ENCODE measurements at regions not wholly inside any gene's neighbourhood (a gene's known extent, or its start where the extent isn't known, plus 50 kb on each side); places are given as distances from the start of the nearest gene placed in this dataset.

GRCh38 chr7:111653846-111654245 lies 91.6 kb upstream of the IMMP2L start:
- in situ Hi-C loops (cut with MboI; ENCODE audit: low sequenced_read_pairs), result no loop called here

More at GRCh38 chr7:111653846-111654245, 91.6 kb upstream of the IMMP2L start:
- H3K4me2 ChIP-seq (ENCODE audit: low read depth, low read length), result no peak overlapping the region
- H2BK5ac ChIP-seq (ENCODE audit: low read depth, low read length, poor library complexity, severe bottlenecking), result no peak overlapping the region
- H3K4me3 ChIP-seq (ENCODE audit: insufficient read depth, low read depth, low read length), result no peak overlapping the region
- no peak overlapping the region for H3K9ac ChIP-seq (ENCODE audit: low read depth, low read length)
- no peaks in the 10 kb centered on the region for H3K79me1 ChIP-seq (ENCODE audit: low read depth in 1 of 2, low read length in 2 of 2)
- CTCF ChIA-PET, result no interaction called here
- no peak overlapping the region for H3K27ac ChIP-seq (ENCODE audit: insufficient read depth, low read length)
- no peak overlapping the region for H2AK5ac ChIP-seq (ENCODE audit: low read depth, low read length)
- no peak overlapping the region for H2AFZ ChIP-seq (replicated peaks; ENCODE audit: low read length, poor library complexity)
- DNase-seq, result no peak
- H2BK120ac ChIP-seq (ENCODE audit: low read depth, low read length), result no peak overlapping the region
- H3K9me3 ChIP-seq (ENCODE audit: control insufficient read depth, insufficient read depth, low read length), result no peaks in the 10 kb centered on the region
- no peak overlapping the region for H4K5ac ChIP-seq (ENCODE audit: low read depth, low read length)
- no peak overlapping the region for H2BK20ac ChIP-seq (ENCODE audit: low read depth, low read length)
- no CpG with 5 or more reads among the region's 3 CpGs for WGBS, 2 experiments (ENCODE audit: extremely low coverage in 2 of 2, insufficient read length in 1 of 2)
- no peaks in the 10 kb centered on the region for H3K36me3 ChIP-seq (ENCODE audit: control insufficient read depth, insufficient read depth, low read length)
- H4K8ac ChIP-seq (ENCODE audit: low read depth in 2 of 2, low read length in 2 of 2), result no peak overlapping the region
- no peaks in the 10 kb centered on the region for H3K27me3 ChIP-seq (ENCODE audit: control insufficient read depth, insufficient read depth, low read length)
- H3K14ac ChIP-seq (replicated peaks; ENCODE audit: low read depth, low read length), result no peak overlapping the region
- no peaks in the 10 kb centered on the region for H3K9me1 ChIP-seq (ENCODE audit: insufficient read depth, low read length)
- no peak overlapping the region for H3K4ac ChIP-seq (ENCODE audit: low read depth, low read length)
- TF ChIP-seq RFX5 (IDR thresholded peaks at IDR 0.05; ENCODE audit: low read depth, low read length) (no peak), NFE2L2 (IDR thresholded peaks at IDR 0.05; ENCODE audit: low read depth, low read length) (no peak), SMC3 (IDR thresholded peaks at IDR 0.05; ENCODE audit: low read depth, low read length) (no peak), CHD1 (IDR thresholded peaks at IDR 0.05; ENCODE audit: low read depth, low read length) (no peak), RAD21 (IDR thresholded peaks at IDR 0.05; ENCODE audit: low read length) (no peak), RCOR1 (IDR thresholded peaks at IDR 0.05; ENCODE audit: insufficient replicate concordance, low read length) (no peak), MAZ (IDR thresholded peaks at IDR 0.05; ENCODE audit: borderline replicate concordance, low read depth, low read length) (no peak), CEBPB (IDR thresholded peaks at IDR 0.05; ENCODE audit: low read depth, low read length) (no peak), USF2 (IDR thresholded peaks at IDR 0.05; ENCODE audit: low read depth, low read length) (no peak), POLR2A (IDR thresholded peaks at IDR 0.05; ENCODE audit: low read depth, low read length) (no peak), MAFK (IDR thresholded peaks at IDR 0.05; ENCODE audit: low read depth, low read length) (no peak), BHLHE40 (IDR thresholded peaks at IDR 0.05; ENCODE audit: low read depth, low read length) (no peak), FOS (IDR thresholded peaks at IDR 0.05; ENCODE audit: low read depth, low read length) (no peak), MXI1 (IDR thresholded peaks at IDR 0.05; ENCODE audit: borderline replicate concordance, low read depth, low read length) (no peak), ELK1 (IDR thresholded peaks at IDR 0.05; ENCODE audit: borderline replicate concordance, low read depth, low read length) (no peak)
- TF ChIP-seq, protein P1, sequence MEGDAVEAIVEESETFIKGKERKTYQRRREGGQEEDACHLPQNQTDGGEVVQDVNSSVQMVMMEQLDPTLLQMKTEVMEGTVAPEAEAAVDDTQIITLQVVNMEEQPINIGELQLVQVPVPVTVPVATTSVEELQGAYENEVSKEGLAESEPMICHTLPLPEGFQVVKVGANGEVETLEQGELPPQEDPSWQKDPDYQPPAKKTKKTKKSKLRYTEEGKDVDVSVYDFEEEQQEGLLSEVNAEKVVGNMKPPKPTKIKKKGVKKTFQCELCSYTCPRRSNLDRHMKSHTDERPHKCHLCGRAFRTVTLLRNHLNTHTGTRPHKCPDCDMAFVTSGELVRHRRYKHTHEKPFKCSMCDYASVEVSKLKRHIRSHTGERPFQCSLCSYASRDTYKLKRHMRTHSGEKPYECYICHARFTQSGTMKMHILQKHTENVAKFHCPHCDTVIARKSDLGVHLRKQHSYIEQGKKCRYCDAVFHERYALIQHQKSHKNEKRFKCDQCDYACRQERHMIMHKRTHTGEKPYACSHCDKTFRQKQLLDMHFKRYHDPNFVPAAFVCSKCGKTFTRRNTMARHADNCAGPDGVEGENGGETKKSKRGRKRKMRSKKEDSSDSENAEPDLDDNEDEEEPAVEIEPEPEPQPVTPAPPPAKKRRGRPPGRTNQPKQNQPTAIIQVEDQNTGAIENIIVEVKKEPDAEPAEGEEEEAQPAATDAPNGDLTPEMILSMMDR (conservative IDR thresholded peaks at IDR 0.05; ENCODE audit: low read depth, low read length), result no peak
- H3K56ac ChIP-seq (ENCODE audit: extremely low read depth, insufficient read depth, low read length), result no peak overlapping the region
- no peak for ATAC-seq (ENCODE audit: low read depth)
- no peak overlapping the region for H3K18ac ChIP-seq (ENCODE audit: low read depth, low read length)
- no peak overlapping the region for H3K23ac ChIP-seq (ENCODE audit: low read depth, low read length)
- POLR2A ChIA-PET (ENCODE audit: unreplicated experiment), result no interaction called here
- intact Hi-C loops (cut with micrococcal nuclease), result no loop called here
- no peak overlapping the region for H2AK9ac ChIP-seq (replicated peaks; ENCODE audit: low read depth, low read length, poor library complexity)
- dilution Hi-C loops (cut with HindIII; ENCODE audit: low sequenced_read_pairs, unreplicated experiment), result no loop called here
- BruUV-seq (replicated peaks), result no TSS peak
- H4K20me1 ChIP-seq (ENCODE audit: insufficient read depth, low read length), result no peaks in the 10 kb centered on the region
- no peak overlapping the region for H4K91ac ChIP-seq (ENCODE audit: insufficient read depth, low read depth, low read length)
- H2BK15ac ChIP-seq (ENCODE audit: low read depth, low read length), result no peak overlapping the region
- no peaks in the 10 kb centered on the region for H3K4me1 ChIP-seq (ENCODE audit: control insufficient read depth, insufficient read depth, low read length)

Data from IMR-90 (cell line).